GM12891 (cell line): ENCODE measurements at regions not wholly inside any gene's neighbourhood (a gene's known extent, or its start where the extent isn't known, plus 50 kb on each side); places are given as distances from the start of the nearest gene placed in this dataset.

Experiments used
- POLR2A ChIP-seq: IDR thresholded peaks from 2 replicates; pipeline ENCODE4 v1.6.1; 2011; ENCODE audit warnings: low read depth, low read length, control low read depth
- POLR2AphosphoS5 ChIP-seq: IDR thresholded peaks from 2 replicates; pipeline ENCODE4 v1.6.1; 2011; ENCODE audit warnings: low read depth, low read length, control low read depth
- TAF1 ChIP-seq: IDR thresholded peaks from 2 replicates; pipeline ENCODE4 v1.6.1; 2011; ENCODE audit warnings: low read depth, low read length, control low read depth

DNA sequence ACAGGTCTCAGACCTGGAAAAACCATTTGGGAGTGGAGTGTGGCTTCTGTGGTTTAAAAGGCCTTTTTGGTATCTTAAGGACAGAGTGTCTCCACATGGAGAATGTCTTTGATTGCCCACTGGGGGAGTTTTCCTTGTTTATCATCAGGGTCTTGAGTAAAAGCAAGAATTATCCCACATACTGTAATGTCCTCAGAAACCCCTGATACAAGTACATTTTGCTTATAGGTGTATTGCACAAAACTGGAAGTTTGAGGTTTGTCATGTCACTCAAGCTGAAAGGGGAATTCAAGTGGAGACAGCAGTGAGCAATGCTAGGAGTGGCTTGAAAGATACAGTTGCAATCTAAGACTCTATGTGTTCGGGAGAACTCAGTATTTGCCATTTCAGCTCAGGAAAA is 62.7 kb upstream of the GRAMD2B start:
- TF ChIP-seq POLR2A (no peak), POLR2AphosphoS5 (no peak), TAF1 (no peak)
